ENCODE measurements at regions not wholly inside any gene's neighbourhood (a gene's known extent, or its start where the extent isn't known, plus 50 kb on each side); places are given as distances from the start of the nearest gene placed in this dataset.

DNA sequence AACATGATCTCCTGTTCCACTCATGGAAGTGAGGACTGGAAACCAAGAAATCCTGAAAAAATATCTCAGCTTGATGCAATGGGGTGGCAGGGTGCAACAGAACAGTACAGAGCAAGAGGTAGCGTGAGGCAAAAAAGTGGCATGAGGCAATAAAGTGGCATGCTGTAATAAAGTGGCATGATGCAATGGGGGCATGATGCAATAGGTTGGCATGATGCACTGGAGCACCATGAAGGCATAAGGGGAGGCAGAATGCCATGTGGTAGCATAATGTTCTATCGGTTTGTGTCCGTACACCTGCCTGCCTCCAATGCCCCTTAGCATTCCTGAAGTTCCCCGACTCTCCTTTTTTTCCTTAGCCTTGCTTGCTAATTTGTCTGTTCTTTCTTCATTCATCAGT lies 648.4 kb downstream of the TMEM182 start:
- H3K9me3 ChIP-seq (ENCODE audit: control insufficient read depth in 2 of 3, insufficient read depth in 1 of 3, low read length in 3 of 3) = no peaks in the 10 kb centered on the region
- TF ChIP-seq, protein P1, sequence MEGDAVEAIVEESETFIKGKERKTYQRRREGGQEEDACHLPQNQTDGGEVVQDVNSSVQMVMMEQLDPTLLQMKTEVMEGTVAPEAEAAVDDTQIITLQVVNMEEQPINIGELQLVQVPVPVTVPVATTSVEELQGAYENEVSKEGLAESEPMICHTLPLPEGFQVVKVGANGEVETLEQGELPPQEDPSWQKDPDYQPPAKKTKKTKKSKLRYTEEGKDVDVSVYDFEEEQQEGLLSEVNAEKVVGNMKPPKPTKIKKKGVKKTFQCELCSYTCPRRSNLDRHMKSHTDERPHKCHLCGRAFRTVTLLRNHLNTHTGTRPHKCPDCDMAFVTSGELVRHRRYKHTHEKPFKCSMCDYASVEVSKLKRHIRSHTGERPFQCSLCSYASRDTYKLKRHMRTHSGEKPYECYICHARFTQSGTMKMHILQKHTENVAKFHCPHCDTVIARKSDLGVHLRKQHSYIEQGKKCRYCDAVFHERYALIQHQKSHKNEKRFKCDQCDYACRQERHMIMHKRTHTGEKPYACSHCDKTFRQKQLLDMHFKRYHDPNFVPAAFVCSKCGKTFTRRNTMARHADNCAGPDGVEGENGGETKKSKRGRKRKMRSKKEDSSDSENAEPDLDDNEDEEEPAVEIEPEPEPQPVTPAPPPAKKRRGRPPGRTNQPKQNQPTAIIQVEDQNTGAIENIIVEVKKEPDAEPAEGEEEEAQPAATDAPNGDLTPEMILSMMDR (IDR thresholded peaks at IDR 0.05; ENCODE audit: borderline replicate concordance, extremely low read depth, insufficient read depth) = no peak
- no peak for DNase-seq
- intact Hi-C loops (cut with DNase I) = no loop called here
- no peaks in the 10 kb centered on the region for H3K36me3 ChIP-seq (ENCODE audit: control insufficient read depth in 2 of 3, insufficient read depth in 3 of 3, low read length in 3 of 3)
- H3K4me1 ChIP-seq (ENCODE audit: control insufficient read depth in 2 of 3, insufficient read depth in 2 of 3, low read depth in 1 of 3, low read length in 3 of 3) = no peaks in the 10 kb centered on the region
- no peak overlapping the region for H3K9ac ChIP-seq (ENCODE audit: low read length in 3 of 3)
- no peak overlapping the region for H3K27ac ChIP-seq (ENCODE audit: low read depth in 2 of 2, low read length in 2 of 2)
- no peak for FAIRE-seq
- H3K4me3 ChIP-seq (ENCODE audit: low read length in 3 of 3) = no peak overlapping the region
- H3K27me3 ChIP-seq (ENCODE audit: control insufficient read depth, insufficient read depth, low read length) = no peaks in the 10 kb centered on the region

DNA sequence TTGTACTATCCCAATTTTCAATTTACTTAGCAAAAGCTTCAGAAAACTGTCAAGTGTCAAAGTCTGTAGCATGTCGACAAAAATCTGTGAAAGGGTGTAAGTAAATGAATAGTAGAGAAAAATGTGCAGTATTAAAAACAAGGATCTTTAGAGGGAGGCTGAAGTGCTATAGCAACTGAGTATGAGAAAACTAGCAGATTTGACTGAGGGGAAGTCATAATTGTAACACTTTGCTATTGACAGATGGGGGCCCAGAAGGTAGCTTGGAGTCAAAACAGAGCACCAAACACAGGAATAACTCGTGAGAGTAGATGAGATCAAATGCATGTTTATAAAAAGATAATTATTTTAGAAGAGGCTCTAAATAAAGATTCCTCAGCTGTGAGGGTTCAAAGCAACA lies 657.7 kb downstream of the TMEM182 start:
- intact Hi-C loops (cut with DNase I) = no loop called here
- no peak for FAIRE-seq
- Histone ChIP-seq H3K36me3 (ENCODE audit: control insufficient read depth in 2 of 3, insufficient read depth in 3 of 3, low read length in 3 of 3) (no peaks in the 10 kb centered on the region), H3K27me3 (ENCODE audit: control insufficient read depth, insufficient read depth, low read length) (no peaks in the 10 kb centered on the region), H3K4me3 (ENCODE audit: low read length in 3 of 3) (no peak overlapping the region), H3K27ac (ENCODE audit: low read depth in 2 of 2, low read length in 2 of 2) (no peak overlapping the region), H3K4me1 (ENCODE audit: control insufficient read depth in 2 of 3, insufficient read depth in 2 of 3, low read depth in 1 of 3, low read length in 3 of 3) (no peaks in the 10 kb centered on the region), H3K9ac (ENCODE audit: low read length in 3 of 3) (no peak overlapping the region), H3K9me3 (ENCODE audit: control insufficient read depth in 2 of 3, insufficient read depth in 1 of 3, low read length in 3 of 3) (no peaks in the 10 kb centered on the region)
- DNase-seq = no peak
- TF ChIP-seq, protein P1 (IDR thresholded peaks at IDR 0.05; ENCODE audit: borderline replicate concordance, extremely low read depth, insufficient read depth) = no peak

DNA sequence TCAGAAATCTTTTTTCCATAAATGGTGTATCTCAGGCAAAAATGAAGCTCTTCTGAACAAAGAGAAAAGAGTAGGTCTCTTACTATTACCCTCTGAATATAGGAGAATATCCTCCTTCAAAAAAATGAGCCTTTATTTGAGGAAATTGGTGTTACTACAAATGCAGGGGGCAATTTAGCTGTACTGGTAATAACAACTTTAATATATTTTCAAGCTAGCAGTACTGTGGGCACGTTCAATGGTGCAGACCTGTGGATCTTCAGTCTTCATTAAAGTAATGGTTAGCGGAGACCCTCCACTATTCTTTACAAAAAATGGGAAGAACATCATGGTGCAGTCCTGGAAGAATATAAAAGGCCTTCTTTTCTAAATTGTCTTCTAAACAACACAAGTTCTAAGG lies 661.3 kb downstream of the TMEM182 start:
- Histone ChIP-seq H3K27ac (ENCODE audit: low read depth in 2 of 2, low read length in 2 of 2) (no peak overlapping the region), H3K4me3 (ENCODE audit: low read length in 3 of 3) (no peak overlapping the region), H3K36me3 (ENCODE audit: control insufficient read depth in 2 of 3, insufficient read depth in 3 of 3, low read length in 3 of 3) (no peaks in the 10 kb centered on the region), H3K27me3 (ENCODE audit: control insufficient read depth, insufficient read depth, low read length) (no peaks in the 10 kb centered on the region), H3K4me1 (ENCODE audit: control insufficient read depth in 2 of 3, insufficient read depth in 2 of 3, low read depth in 1 of 3, low read length in 3 of 3) (no peaks in the 10 kb centered on the region), H3K9ac (ENCODE audit: low read length in 3 of 3) (no peak overlapping the region), H3K9me3 (ENCODE audit: control insufficient read depth in 2 of 3, insufficient read depth in 1 of 3, low read length in 3 of 3) (no peaks in the 10 kb centered on the region)
- FAIRE-seq = no peak
- TF ChIP-seq, protein P1 (IDR thresholded peaks at IDR 0.05; ENCODE audit: borderline replicate concordance, extremely low read depth, insufficient read depth) = no peak
- DNase-seq = no peak
- intact Hi-C loops (cut with DNase I) = no loop called here

DNA sequence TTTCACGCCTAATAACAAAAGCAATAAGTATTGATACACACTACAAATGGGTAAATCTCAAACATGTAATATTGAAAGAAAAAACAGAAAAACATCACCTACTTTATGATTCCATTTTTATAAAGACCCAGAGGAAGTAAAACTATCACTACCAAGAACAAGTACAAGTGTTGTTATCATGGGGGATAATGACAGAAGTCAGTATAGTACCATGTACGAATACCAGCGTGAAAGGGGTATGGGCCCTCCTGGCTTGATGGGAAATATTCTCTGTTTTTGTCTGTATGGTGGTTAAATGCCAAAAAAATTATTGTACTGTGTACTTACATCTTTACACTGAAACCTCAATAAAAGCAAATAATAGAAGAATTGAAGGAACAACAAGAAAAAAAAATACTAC lies 665.7 kb downstream of the TMEM182 start:
- Histone ChIP-seq H3K27me3 (ENCODE audit: control insufficient read depth, insufficient read depth, low read length) (no peaks in the 10 kb centered on the region), H3K4me1 (ENCODE audit: control insufficient read depth in 2 of 3, insufficient read depth in 2 of 3, low read depth in 1 of 3, low read length in 3 of 3) (no peaks in the 10 kb centered on the region), H3K9ac (ENCODE audit: low read length in 3 of 3) (no peak overlapping the region), H3K9me3 (ENCODE audit: control insufficient read depth in 2 of 3, insufficient read depth in 1 of 3, low read length in 3 of 3) (no peaks in the 10 kb centered on the region), H3K4me3 (ENCODE audit: low read length in 3 of 3) (no peak overlapping the region), H3K27ac (ENCODE audit: low read depth in 2 of 2, low read length in 2 of 2) (no peak overlapping the region), H3K36me3 (ENCODE audit: control insufficient read depth in 2 of 3, insufficient read depth in 3 of 3, low read length in 3 of 3) (no peaks in the 10 kb centered on the region)
- DNase-seq (no peak), FAIRE-seq (no peak)
- TF ChIP-seq, protein P1 (IDR thresholded peaks at IDR 0.05; ENCODE audit: borderline replicate concordance, extremely low read depth, insufficient read depth) = no peak
- intact Hi-C loops (cut with DNase I) = no loop called here

All from kidney (tissue), 13 donors.